ENCODE measurements at regions not wholly inside any gene's neighbourhood (a gene's known extent, or its start where the extent isn't known, plus 50 kb on each side); places are given as distances from the start of the nearest gene placed in this dataset.
"Not testable (repeated sequence)": the region's sequence is repeated elsewhere in the genome, so short reads cannot be mapped to it uniquely, and the experiment has no call there.

GRCh38 chr9:62830829-62831459, 1641.1 kb downstream of the SPATA31A7 start:
- TF ChIP-seq CTCF (conservative IDR thresholded peaks at IDR 0.05 in 1 of 2, IDR thresholded peaks at IDR 0.05 in 1 of 2; ENCODE audit: low read depth in 1 of 2, low read length in 2 of 2); EZH2 (IDR thresholded peaks at IDR 0.05; ENCODE audit: low read length, missing control alignments): not testable (repeated sequence)

Measured in fibroblast of lung (primary cell).